HCT116 (cell line): ENCODE measurements at regions not wholly inside any gene's neighbourhood (a gene's known extent, or its start where the extent isn't known, plus 50 kb on each side); places are given as distances from the start of the nearest gene placed in this dataset.

Experiments
- ATAC-seq: fragments of 200-7000 bp; cut with Tn5 transposase; 2 replicates; pipeline ENCODE4 v1.9.1; 2020; ENCODE audit warnings: mild to moderate bottlenecking, moderate library complexity
- BruUV-seq: library from RNA; stranded (reverse); fragments of 400-500 nt; replicated peaks from 2 replicates; lab custom pipeline; 2021; lab: Mats Ljungman, UMichigan
- CTCF ChIA-PET: fragments of 300-600 bp; sonication (Branson Sonifier 250); formaldehyde crosslinking; loops from one replicate; lab custom pipeline; 2021; ENCODE audit warnings: antibody characterized with exemption; lab: Charles Lee
- POLR2A ChIA-PET: fragments of 300-600, 350-600 bp; sonication (Branson Sonifier 250); formaldehyde crosslinking; loops from one replicate; lab custom pipeline; 2021; ENCODE audit warnings: antibody characterized with exemption; lab: Charles Lee
- RAD21 ChIA-PET, 2 experiments: fragments of 300-600 bp; sonication (Branson Sonifier 250); formaldehyde crosslinking; loops; one replicate each; lab custom pipeline; 2023; ENCODE audit warnings: low total read pairs in 2 of 2; ENCODE audit not compliant: uncharacterized antibody in 2 of 2, unreplicated experiment in 2 of 2, low non-redundant PET in 1 of 2; lab: Charles Lee
- DNase-seq: peaks from one replicate; pipeline ENCODE4 v3.0.0-alpha.2; 2010; ENCODE audit warnings: low read depth, low spot score
- H2AFZ ChIP-seq: fragments of 200-600 bp; shearing (Covaris generic), sonication (generic); 2 replicates; pipeline ENCODE4 v1.6.1; 2017; ENCODE audit warnings: low read depth, mixed run types, mixed read lengths, antibody characterized with exemption, low read length; ENCODE audit not compliant: poor library complexity, severe bottlenecking
- H3K27ac ChIP-seq: 2 replicates; pipeline ENCODE4 v1.5.1; 2012; ENCODE audit warnings: low read depth, low read length
- H3K27me3 ChIP-seq: fragments of 200-600 bp; sonication (generic); 2 replicates; pipeline ENCODE4 v1.6.1; 2016; ENCODE audit warnings: mixed run types, low read length, mixed read lengths; ENCODE audit not compliant: insufficient read depth
- H3K36me3 ChIP-seq, 2 experiments: fragments of 200-500 bp in 1 of 2; fragments of 200-600 bp in 1 of 2; sonication (Bioruptor generic) in 1 of 2; sonication (generic) in 1 of 2; 2 replicates each; pipeline versions ENCODE4 v1.5.1 to v1.6.1; 2014 to 2016; ENCODE audit warnings: low read length in 2 of 2, inconsistent platforms in 1 of 2, mixed read lengths in 1 of 2, mixed run types in 1 of 2; ENCODE audit not compliant: insufficient read depth in 2 of 2, control insufficient read depth in 1 of 2
- H3K4me1 ChIP-seq, 2 experiments: fragments of 200-600 bp in 1 of 2; sonication (generic) in 1 of 2; 2 replicates each; pipeline versions ENCODE4 v1.5.1 to v1.6.1; 2012 to 2017; ENCODE audit warnings: low read length in 2 of 2, inconsistent platforms in 1 of 2, mild to moderate bottlenecking in 1 of 2, mixed read lengths in 1 of 2, mixed run types in 1 of 2, moderate library complexity in 1 of 2; ENCODE audit not compliant: insufficient read depth in 2 of 2, control insufficient read depth in 1 of 2
- H3K4me2 ChIP-seq: fragments of 200-600 bp; sonication (generic); 2 replicates; pipeline ENCODE4 v1.6.1; 2017; ENCODE audit warnings: mixed run types, low read length, mixed read lengths
- H3K4me3 ChIP-seq, 2 experiments: fragments of 200-600 bp in 1 of 2; sonication (generic) in 1 of 2; replicated peaks in 1 of 2; 2 replicates each; pipeline ENCODE4 v1.5.1; 2011 to 2016; ENCODE audit warnings: low read length in 2 of 2, control low read depth in 1 of 2, low read depth in 1 of 2, mild to moderate bottlenecking in 1 of 2, mixed read lengths in 1 of 2, mixed run types in 1 of 2
- H3K79me2 ChIP-seq: fragments of 200-600 bp; sonication (generic); 2 replicates; pipeline ENCODE4 v1.6.1; 2017; ENCODE audit warnings: mild to moderate bottlenecking, mixed run types, low read length, moderate library complexity, mixed read lengths; ENCODE audit not compliant: insufficient read depth
- H3K9ac ChIP-seq: fragments of 200-600 bp; sonication (generic); 2 replicates; pipeline ENCODE4 v1.6.1; 2016; ENCODE audit warnings: low read length, mixed read lengths
- H3K9me2 ChIP-seq: fragments of 200-600 bp; sonication (generic), shearing (Covaris generic); 2 replicates; pipeline ENCODE4 v1.6.1; 2017; ENCODE audit warnings: mixed run types, mild to moderate bottlenecking, moderate library complexity; ENCODE audit not compliant: insufficient read depth
- H3K9me3 ChIP-seq, 2 experiments: fragments of 200-500 bp in 1 of 2; fragments of 200-600 bp in 1 of 2; sonication (Bioruptor generic) in 1 of 2; sonication (generic) in 1 of 2; 2 replicates each; pipeline ENCODE4 v1.6.1; 2014 to 2017; ENCODE audit warnings: low read length in 2 of 2, mixed read lengths in 2 of 2, inconsistent platforms in 1 of 2, low read depth in 1 of 2, mild to moderate bottlenecking in 1 of 2, mixed run types in 1 of 2, moderate library complexity in 1 of 2; ENCODE audit not compliant: control insufficient read depth in 1 of 2, insufficient read depth in 1 of 2
- H4K20me1 ChIP-seq: fragments of 200-600 bp; sonication (generic), shearing (Covaris generic); 2 replicates; pipeline ENCODE4 v1.6.1; 2017; ENCODE audit warnings: mixed run types, mild to moderate bottlenecking, moderate library complexity; ENCODE audit not compliant: insufficient read depth
- ATF3 ChIP-seq: IDR thresholded peaks from 2 replicates; pipeline ENCODE4 v1.6.1; 2012
- CEBPB ChIP-seq: IDR thresholded peaks from 2 replicates; pipeline ENCODE4 v1.6.1; 2012; ENCODE audit warnings: low read depth
- EZH2 ChIP-seq: fragments of 200-600 bp; sonication (generic); IDR thresholded peaks from 2 replicates; pipeline ENCODE4 v1.6.1; 2017; ENCODE audit warnings: antibody characterized with exemption, mixed run types
- EZH2phosphoT487 ChIP-seq: fragments of 200-600 bp; IDR thresholded peaks from 2 replicates; pipeline ENCODE4 v1.6.1; 2018; ENCODE audit warnings: antibody characterized with exemption, borderline replicate concordance
- JUND ChIP-seq: IDR thresholded peaks from 2 replicates; pipeline ENCODE4 v1.6.1; 2012
- MAX ChIP-seq: IDR thresholded peaks from 2 replicates; pipeline ENCODE4 v1.6.1; 2012
- POLR2AphosphoS5 ChIP-seq: IDR thresholded peaks from 2 replicates; pipeline ENCODE4 v1.6.1; 2011; ENCODE audit warnings: mild to moderate bottlenecking, low read depth, low read length, moderate library complexity
- SRF ChIP-seq: IDR thresholded peaks from 2 replicates; pipeline ENCODE4 v1.6.1; 2012; ENCODE audit warnings: low read depth
- TCF7L2 ChIP-seq: IDR thresholded peaks from 2 replicates; pipeline ENCODE4 v1.7.0; 2011; ENCODE audit warnings: borderline replicate concordance, inconsistent platforms; ENCODE audit not compliant: insufficient read depth, insufficient read length; ENCODE audit errors: extremely low read depth
- YY1 ChIP-seq: IDR thresholded peaks from 2 replicates; pipeline ENCODE4 v1.6.1; 2011; ENCODE audit warnings: low read length, low read depth, moderate library complexity, mild to moderate bottlenecking; ENCODE audit not compliant: insufficient replicate concordance; ENCODE audit errors: extremely low read depth
- ZBTB33 ChIP-seq: IDR thresholded peaks from 2 replicates; pipeline ENCODE4 v1.6.1; 2011; ENCODE audit warnings: mild to moderate bottlenecking, low read length, moderate library complexity; ENCODE audit not compliant: insufficient replicate concordance; ENCODE audit errors: extremely low read depth
- ZFX ChIP-seq: fragments of 450-650 bp; IDR thresholded peaks from 2 replicates; pipeline ENCODE4 v1.6.1; 2017
- ZNF274 ChIP-seq: fragments of 200-500 bp; sonication (Bioruptor generic); IDR thresholded peaks from 2 replicates; pipeline ENCODE4 v1.6.1; 2014; ENCODE audit warnings: mild to moderate bottlenecking, low read depth, low read length, inconsistent platforms
- intact Hi-C: fragments of 100-400 bp; cut with micrococcal nuclease; formaldehyde crosslinking; loops from 2 replicates; pipeline ENCODE4 v1.10.0; 2022

GRCh38 chr2:13662055-13662454 is 945.3 kb downstream of the TRIB2 start:
- DNase-seq: no peak
- CTCF ChIA-PET: no interaction called here
- H3K4me3 ChIP-seq: no peak overlapping the region
- H3K4me1 ChIP-seq: no peaks in the 10 kb centered on the region
- POLR2A ChIA-PET: no interaction called here
- no peaks in the 10 kb centered on the region for H3K27me3 ChIP-seq
- RAD21 ChIA-PET: no interaction called here
- no TSS peak for BruUV-seq
- no peaks in the 10 kb centered on the region for H3K9me2 ChIP-seq
- H3K36me3 ChIP-seq: no peaks in the 10 kb centered on the region
- H2AFZ ChIP-seq: no peak overlapping the region
- peaks cover 14 to 22% of the 10 kb centered on the region in 2 experiments; a peak in 3 of 4 replicates for H3K9me3 ChIP-seq
- H3K27ac ChIP-seq: no peak overlapping the region
- TF ChIP-seq MAX: no peak
- no peak for TF ChIP-seq SRF
- no peak for TF ChIP-seq POLR2AphosphoS5
- TF ChIP-seq EZH2phosphoT487: no peak
- no peaks in the 10 kb centered on the region for H3K79me2 ChIP-seq
- intact Hi-C loops: no loop called here
- ATAC-seq: no peak
- no peak overlapping the region for H3K9ac ChIP-seq
- no peaks in the 10 kb centered on the region for H4K20me1 ChIP-seq
- no peak overlapping the region for H3K4me2 ChIP-seq

- POLR2A ChIA-PET: no interaction called here
These were observed 950.1 kb downstream of the TRIB2 start for GRCh38 chr2:13666582-13667414.

More at GRCh38 chr2:13666582-13667414, 950.1 kb downstream of the TRIB2 start:
- H3K79me2 ChIP-seq: no peaks in the 10 kb centered on the region
- no peak overlapping the region for H3K9ac ChIP-seq
- H4K20me1 ChIP-seq: no peaks in the 10 kb centered on the region
- ChIA-PET CTCF (no interaction called here), RAD21 (no interaction called here)
- BruUV-seq: no TSS peak
- H3K27me3 ChIP-seq: no peaks in the 10 kb centered on the region
- intact Hi-C loops: no loop called here
- no peak overlapping the region for H3K27ac ChIP-seq
- no peak overlapping the region for H3K4me3 ChIP-seq
- H3K36me3 ChIP-seq: no peaks in the 10 kb centered on the region
- H3K4me2 ChIP-seq: no peak overlapping the region
- H3K4me1 ChIP-seq: no peaks in the 10 kb centered on the region
- ATAC-seq (no peak), DNase-seq (no peak)
- H3K9me3 ChIP-seq: peaks cover 11 to 18% of the 10 kb centered on the region in 2 experiments; a peak in 3 of 4 replicates
- no peak overlapping the region for H2AFZ ChIP-seq
- no peaks in the 10 kb centered on the region for H3K9me2 ChIP-seq
- TF ChIP-seq POLR2AphosphoS5 (no peak), JUND (no peak), ATF3 (no peak), CEBPB (no peak), SRF (no peak), ZFX (no peak), ZBTB33 (no peak), EZH2 (no peak), TCF7L2 (no peak), MAX (no peak), YY1 (no peak), ZNF274 (no peak)
